Tibial nerve (tissue), 4 donors: ENCODE measurements at regions not wholly inside any gene's neighbourhood (a gene's known extent, or its start where the extent isn't known, plus 50 kb on each side); places are given as distances from the start of the nearest gene placed in this dataset.

Experiments
- DNase-seq, 2 donors: peaks; one replicate each; pipeline ENCODE4 v3.0.0-alpha.2; 2019; ENCODE audit warnings: low spot score in 2 of 2
- H3K27ac ChIP-seq, 4 donors: fragments of 200-600 bp; sonication (generic) in 3 of 4; one replicate each; pipeline ENCODE4 v1.5.1; 2017 to 2019; ENCODE audit warnings: mild to moderate bottlenecking in 1 of 4
- H3K27me3 ChIP-seq, 2 donors: fragments of 200-600 bp; sonication (generic) in 1 of 2; one replicate each; pipeline versions ENCODE4 v1.5.1 to v1.6.0; 2017 to 2019
- H3K36me3 ChIP-seq, 3 donors: fragments of 200-600 bp; sonication (generic); one replicate each; pipeline ENCODE4 v1.5.1; 2018 to 2019
- H3K4me1 ChIP-seq, 4 donors: fragments of 200-600 bp; sonication (generic) in 3 of 4; one replicate each; pipeline ENCODE4 v1.5.1; 2017 to 2019
- H3K4me3 ChIP-seq, 4 donors: fragments of 200-600 bp; sonication (generic) in 3 of 4; one replicate each; pipeline ENCODE4 v1.5.1; 2017 to 2019; ENCODE audit warnings: mild to moderate bottlenecking in 1 of 4, moderate library complexity in 1 of 4
- H3K9me3 ChIP-seq, 4 donors: fragments of 200-600 bp; sonication (generic) in 3 of 4; one replicate each; pipeline ENCODE4 v1.5.1; 2017 to 2019
- CTCF ChIP-seq, 5 experiments: fragments of 200-600 bp in 3 of 5; fragments of 450-650 bp in 2 of 5; sonication (generic) in 3 of 5; IDR thresholded peaks; one replicate each; pipeline ENCODE4 v1.5.1; 2016 to 2019; ENCODE audit warnings: antibody characterized with exemption in 5 of 5, mild to moderate bottlenecking in 3 of 5, moderate library complexity in 2 of 5
- EP300 ChIP-seq, 2 donors: sonication (generic); formaldehyde crosslinking; IDR thresholded peaks; one replicate each; pipeline ENCODE4 v1.6.1; 2017; ENCODE audit warnings: antibody characterized with exemption in 2 of 2, mild to moderate bottlenecking in 1 of 2
- POLR2A ChIP-seq, 2 donors: fragments of 450-650 bp; IDR thresholded peaks; one replicate each; pipeline ENCODE4 v1.6.1; 2017; ENCODE audit warnings: antibody characterized with exemption in 2 of 2, mild to moderate bottlenecking in 2 of 2, moderate library complexity in 2 of 2
- WGBS, 2 donors: methylation state at CpG; one replicate each; pipeline ENCODE4 v1.1.5; 2018; 5-methylcytosine and 5-hydroxymethylcytosine counted together

DNA sequence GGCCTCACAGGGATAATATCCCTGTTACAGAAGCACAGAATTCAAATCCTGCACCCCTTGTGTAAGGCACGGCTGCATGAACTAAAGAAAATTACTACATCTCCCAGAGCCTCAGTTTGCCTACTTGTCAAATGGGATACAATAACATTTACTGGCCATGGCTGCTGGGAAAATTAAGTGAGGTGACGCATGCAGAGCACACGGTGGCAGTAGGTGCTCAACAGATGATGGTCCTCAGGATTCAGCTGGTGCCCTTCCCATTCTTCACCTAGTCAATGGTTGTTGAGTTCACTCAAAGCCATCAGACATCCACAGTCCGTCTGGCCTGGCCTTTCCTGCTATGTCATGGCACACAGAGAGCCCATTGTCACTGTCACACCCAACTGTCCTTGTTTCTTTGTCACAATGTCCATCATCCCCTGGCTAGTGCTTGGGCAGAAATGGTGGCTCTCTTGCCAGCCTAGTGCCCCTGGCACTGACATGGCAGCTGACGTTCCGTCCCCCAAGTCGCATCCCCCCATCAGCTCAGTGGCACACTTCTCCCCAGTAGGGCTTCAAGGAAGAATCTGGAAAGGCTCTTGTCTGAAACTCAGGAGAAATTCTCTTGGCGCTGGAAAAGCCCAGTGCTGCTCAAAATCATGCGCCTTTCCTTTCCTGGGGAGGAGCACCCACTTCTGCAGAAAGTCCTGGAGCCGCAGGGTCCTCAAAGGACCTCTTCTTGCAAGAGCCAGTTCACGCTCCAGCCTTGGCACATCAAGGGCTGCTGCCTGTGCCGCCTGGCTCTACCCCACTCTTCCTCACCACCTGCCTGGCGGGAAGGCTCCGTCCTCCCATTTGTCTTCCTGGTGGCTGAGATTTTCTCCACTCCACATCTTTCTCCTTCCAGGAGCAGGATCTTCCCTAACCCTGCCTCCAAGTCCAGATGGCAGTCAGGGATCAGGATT, 55.9 kb upstream of the SLC66A3 start:
- Histone ChIP-seq H3K27me3 (no peaks in the 10 kb centered on the region), H3K36me3 (no peaks in the 10 kb centered on the region), H3K4me1 (no peaks in the 10 kb centered on the region), H3K9me3 (no peaks in the 10 kb centered on the region), H3K4me3 (no peak overlapping the region), H3K27ac (no peak overlapping the region)
- 84 to 90% methylated on average over 14 of the region's 14 CpGs for WGBS, 2 donors
- DNase-seq = no peak
- TF ChIP-seq CTCF (IDR thresholded peaks at IDR 0.05) = no peak
- no peak for TF ChIP-seq EP300 (IDR thresholded peaks at IDR 0.05)
- TF ChIP-seq POLR2A (IDR thresholded peaks at IDR 0.05) = no peak

- TF ChIP-seq EP300 (IDR thresholded peaks at IDR 0.05) (no peak), POLR2A (IDR thresholded peaks at IDR 0.05) (no peak), CTCF (IDR thresholded peaks at IDR 0.05) (no peak)
- H3K27me3 ChIP-seq = no peaks in the 10 kb centered on the region
- no peak overlapping the region for H3K27ac ChIP-seq
- no peaks in the 10 kb centered on the region for H3K9me3 ChIP-seq
- H3K36me3 ChIP-seq = no peaks in the 10 kb centered on the region
- WGBS, 2 donors = 91 to 93% methylated on average over 6 of the region's 6 CpGs
- H3K4me1 ChIP-seq = no peaks in the 10 kb centered on the region
- no peak overlapping the region for H3K4me3 ChIP-seq
- no peak for DNase-seq
Observed at GRCh38 chr2:11100130-11100529, 55.1 kb upstream of the SLC66A3 start.

- no peak overlapping the region for H3K4me3 ChIP-seq
- no peaks in the 10 kb centered on the region for H3K9me3 ChIP-seq
- no peaks in the 10 kb centered on the region for H3K36me3 ChIP-seq
- DNase-seq = no peak
- H3K27ac ChIP-seq = no peak overlapping the region
- no peaks in the 10 kb centered on the region for H3K27me3 ChIP-seq
- TF ChIP-seq CTCF (IDR thresholded peaks at IDR 0.05) = no peak
- H3K4me1 ChIP-seq = no peaks in the 10 kb centered on the region
- WGBS, 2 donors = 83 to 85% methylated on average over 5 to 6 of the region's 6 CpGs
Observed at GRCh38 chr2:11100976-11101375, 54.3 kb upstream of the SLC66A3 start.

DNA sequence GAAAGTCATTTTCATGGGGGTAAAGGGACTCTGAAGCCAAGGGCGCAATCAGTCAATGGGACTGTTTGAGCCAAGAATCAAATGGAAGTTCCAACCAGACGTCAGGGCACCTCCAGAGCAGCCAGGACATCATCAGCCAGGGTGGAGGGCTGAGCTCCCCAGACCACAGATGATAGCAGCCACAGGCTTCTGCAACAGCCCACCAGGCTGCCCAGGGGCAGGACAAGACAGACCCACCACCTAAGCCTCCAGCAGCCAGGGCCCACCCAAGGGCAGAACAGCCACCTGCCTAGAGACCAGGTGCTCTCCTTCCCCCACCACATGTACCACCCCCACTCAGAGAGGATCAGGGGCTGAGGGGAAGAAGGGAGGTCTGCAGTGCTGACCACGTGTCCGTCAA, 53.8 kb upstream of the SLC66A3 start:
- WGBS, 2 donors = 71 to 74% methylated on average over 4 of the region's 4 CpGs
- no peak for DNase-seq
- TF ChIP-seq POLR2A (IDR thresholded peaks at IDR 0.05) (no peak), CTCF (IDR thresholded peaks at IDR 0.05) (no peak), EP300 (IDR thresholded peaks at IDR 0.05) (no peak)
- Histone ChIP-seq H3K9me3 (no peaks in the 10 kb centered on the region), H3K4me1 (no peaks in the 10 kb centered on the region), H3K27me3 (no peaks in the 10 kb centered on the region), H3K4me3 (no peak overlapping the region), H3K27ac (no peak overlapping the region), H3K36me3 (no peaks in the 10 kb centered on the region)

- DNase-seq = no peak
- 85% methylated on average over 11 of the region's 11 CpGs for WGBS, 2 donors
Observed at GRCh38 chr2:11102466-11102865, 52.8 kb upstream of the SLC66A3 start.

More at GRCh38 chr2:11102466-11102865, 52.8 kb upstream of the SLC66A3 start:
- no peak overlapping the region for H3K27ac ChIP-seq
- no peak overlapping the region for H3K4me3 ChIP-seq
- H3K27me3 ChIP-seq = no peaks in the 10 kb centered on the region
- TF ChIP-seq EP300 (IDR thresholded peaks at IDR 0.05) (no peak), POLR2A (IDR thresholded peaks at IDR 0.05) (no peak), CTCF (IDR thresholded peaks at IDR 0.05) (no peak)
- no peaks in the 10 kb centered on the region for H3K9me3 ChIP-seq
- no peaks in the 10 kb centered on the region for H3K36me3 ChIP-seq
- H3K4me1 ChIP-seq = no peaks in the 10 kb centered on the region
